ENCODE measurements at regions not wholly inside any gene's neighbourhood (a gene's known extent, or its start where the extent isn't known, plus 50 kb on each side); places are given as distances from the start of the nearest gene placed in this dataset.

DNA sequence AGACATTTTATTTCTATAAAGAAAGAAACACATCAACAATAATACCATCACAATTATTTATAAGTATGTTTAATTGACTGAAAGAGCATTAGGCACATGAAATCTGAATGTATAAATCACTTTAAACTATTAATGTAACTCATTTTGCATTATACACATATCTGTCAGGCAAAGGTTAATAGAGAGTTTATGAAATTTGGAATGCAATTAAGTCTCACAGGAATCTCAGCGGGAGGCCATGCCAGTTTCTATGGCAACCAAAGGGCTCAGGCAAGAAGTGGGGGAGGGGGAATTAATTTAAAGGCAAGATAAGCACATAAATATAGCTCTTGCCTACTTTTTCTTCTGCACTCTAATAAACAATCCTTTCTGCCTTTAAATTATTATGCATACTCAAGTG lies 152.6 kb downstream of the SLC16A9 start:
- H3K9me2 ChIP-seq (replicated peaks; ENCODE audit: low read length), result no peaks in the 10 kb centered on the region
- BruUV-seq (replicated peaks), result no TSS peak
- H3K9me3 ChIP-seq (ENCODE audit: low read length), result no peaks in the 10 kb centered on the region
- H3K27ac ChIP-seq (ENCODE audit: low read length), result no peak overlapping the region
- H2AFZ ChIP-seq (ENCODE audit: low read length), result no peak overlapping the region
- DNase-seq (no peak), ATAC-seq (no peak)
- intact Hi-C loops (cut with micrococcal nuclease), result no loop called here
- ChIA-PET POLR2A (ENCODE audit: unreplicated experiment) (no interaction called here), CTCF (no interaction called here)
- H3F3A ChIP-seq (ENCODE audit: low read length, unreplicated experiment), result no peaks in the 10 kb centered on the region
- H3K27me3 ChIP-seq (ENCODE audit: low read length), result no peaks in the 10 kb centered on the region
- TF ChIP-seq EZH2 (IDR thresholded peaks at IDR 0.05; ENCODE audit: low read length, unreplicated experiment), result no peak
- TF ChIP-seq, protein P1, sequence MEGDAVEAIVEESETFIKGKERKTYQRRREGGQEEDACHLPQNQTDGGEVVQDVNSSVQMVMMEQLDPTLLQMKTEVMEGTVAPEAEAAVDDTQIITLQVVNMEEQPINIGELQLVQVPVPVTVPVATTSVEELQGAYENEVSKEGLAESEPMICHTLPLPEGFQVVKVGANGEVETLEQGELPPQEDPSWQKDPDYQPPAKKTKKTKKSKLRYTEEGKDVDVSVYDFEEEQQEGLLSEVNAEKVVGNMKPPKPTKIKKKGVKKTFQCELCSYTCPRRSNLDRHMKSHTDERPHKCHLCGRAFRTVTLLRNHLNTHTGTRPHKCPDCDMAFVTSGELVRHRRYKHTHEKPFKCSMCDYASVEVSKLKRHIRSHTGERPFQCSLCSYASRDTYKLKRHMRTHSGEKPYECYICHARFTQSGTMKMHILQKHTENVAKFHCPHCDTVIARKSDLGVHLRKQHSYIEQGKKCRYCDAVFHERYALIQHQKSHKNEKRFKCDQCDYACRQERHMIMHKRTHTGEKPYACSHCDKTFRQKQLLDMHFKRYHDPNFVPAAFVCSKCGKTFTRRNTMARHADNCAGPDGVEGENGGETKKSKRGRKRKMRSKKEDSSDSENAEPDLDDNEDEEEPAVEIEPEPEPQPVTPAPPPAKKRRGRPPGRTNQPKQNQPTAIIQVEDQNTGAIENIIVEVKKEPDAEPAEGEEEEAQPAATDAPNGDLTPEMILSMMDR (conservative IDR thresholded peaks at IDR 0.05; ENCODE audit: low read depth, low read length), result no peak
- no peak for TF ChIP-seq EZH2phosphoT487 (IDR thresholded peaks at IDR 0.05; ENCODE audit: borderline replicate concordance, low read length)
- H3K79me2 ChIP-seq (ENCODE audit: low read length), result no peaks in the 10 kb centered on the region
- H3K4me2 ChIP-seq (ENCODE audit: low read length), result no peak overlapping the region
- H3K4me3 ChIP-seq (ENCODE audit: low read length), result no peak overlapping the region
- no peaks in the 10 kb centered on the region for H3K36me3 ChIP-seq (ENCODE audit: low read depth, low read length)
- no peaks in the 10 kb centered on the region for H4K20me1 ChIP-seq (ENCODE audit: low read length)
- 0 out of 2 replicates have a peak, but pooled peaks cover 6% of the 10 kb centered on the region for H3K4me1 ChIP-seq (ENCODE audit: insufficient read depth, low read length)
- no peak overlapping the region for H3K9ac ChIP-seq (ENCODE audit: low read length)

DNA sequence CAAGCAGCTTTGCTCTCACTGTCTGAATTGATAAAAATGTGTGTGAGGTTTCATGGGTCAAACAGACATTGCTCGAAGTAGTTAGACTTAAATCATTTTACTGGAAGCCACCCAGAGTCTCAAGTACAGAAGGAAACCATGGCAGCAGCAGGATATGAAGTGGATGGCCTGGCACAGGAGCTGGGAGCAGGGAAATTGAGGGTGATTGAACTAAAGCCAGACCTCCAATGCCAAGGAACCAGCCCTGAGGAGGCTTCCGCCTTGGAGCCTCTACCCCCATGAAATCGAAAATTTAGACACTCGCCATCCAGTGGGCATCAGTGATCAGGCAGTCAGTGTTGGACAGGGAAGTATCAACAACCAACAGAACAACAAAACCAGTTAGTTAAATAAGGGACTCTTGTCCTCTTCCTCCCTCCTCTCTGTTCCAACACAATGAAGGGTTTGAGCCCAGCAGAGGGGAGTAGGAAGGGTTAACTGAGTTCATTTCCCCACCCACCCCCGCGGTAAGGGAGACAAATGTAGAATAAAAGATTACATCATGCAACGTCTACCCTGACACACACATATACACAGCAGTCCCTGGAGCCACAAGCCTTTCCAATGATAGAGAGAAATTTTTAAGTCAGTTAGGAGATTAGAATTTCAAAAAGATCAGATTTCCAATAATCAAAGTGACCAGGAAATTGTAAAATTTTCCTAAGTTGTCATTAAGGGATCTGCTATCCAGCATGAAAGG lies 156.3 kb downstream of the SLC16A9 start:
- no peaks in the 10 kb centered on the region for H3K79me2 ChIP-seq (ENCODE audit: low read length)
- no peak overlapping the region for H3K4me3 ChIP-seq (ENCODE audit: low read length)
- intact Hi-C loops (cut with micrococcal nuclease), result no loop called here
- no peak overlapping the region for H3K4me2 ChIP-seq (ENCODE audit: low read length)
- no peak overlapping the region for H2AFZ ChIP-seq (ENCODE audit: low read length)
- BruUV-seq (replicated peaks), result no TSS peak
- no peaks in the 10 kb centered on the region for H3K4me1 ChIP-seq (ENCODE audit: insufficient read depth, low read length)
- H3K36me3 ChIP-seq (ENCODE audit: low read depth, low read length), result no peaks in the 10 kb centered on the region
- POLR2A ChIA-PET (ENCODE audit: unreplicated experiment), result no interaction called here
- H3K27me3 ChIP-seq (ENCODE audit: low read length), result no peaks in the 10 kb centered on the region
- no peaks in the 10 kb centered on the region for H3K9me3 ChIP-seq (ENCODE audit: low read length)
- DNase-seq (no peak), ATAC-seq (no peak)
- H3K9ac ChIP-seq (ENCODE audit: low read length), result no peak overlapping the region
- CTCF ChIA-PET, result no interaction called here
- H3K27ac ChIP-seq (ENCODE audit: low read length), result no peak overlapping the region
- H3K9me2 ChIP-seq (replicated peaks; ENCODE audit: low read length), result no peaks in the 10 kb centered on the region
- no peaks in the 10 kb centered on the region for H3F3A ChIP-seq (ENCODE audit: low read length, unreplicated experiment)
- TF ChIP-seq, protein P1 (conservative IDR thresholded peaks at IDR 0.05; ENCODE audit: low read depth, low read length), result no peak
- TF ChIP-seq EZH2 (IDR thresholded peaks at IDR 0.05; ENCODE audit: low read length, unreplicated experiment) (no peak), EZH2phosphoT487 (IDR thresholded peaks at IDR 0.05; ENCODE audit: borderline replicate concordance, low read length) (no peak)
- no peaks in the 10 kb centered on the region for H4K20me1 ChIP-seq (ENCODE audit: low read length)

DNA sequence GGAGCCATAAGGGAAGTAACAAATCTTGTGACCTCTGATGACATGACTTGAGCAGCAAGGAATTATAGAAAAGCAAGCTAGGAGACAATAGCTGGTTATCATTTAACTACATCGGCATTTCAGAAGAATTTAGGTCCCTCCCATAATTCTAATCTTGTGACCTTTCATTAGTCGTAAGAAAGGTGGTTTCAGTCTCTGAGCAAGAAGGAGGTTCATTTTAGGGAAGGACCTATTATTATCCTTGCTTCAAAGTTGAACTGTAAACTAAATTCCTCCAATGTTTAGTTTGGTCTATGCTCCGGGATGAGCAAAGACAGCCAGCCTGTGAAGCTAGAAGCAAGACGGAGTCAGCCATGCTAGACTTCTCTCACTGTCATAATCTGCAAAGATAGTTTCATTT lies 159.6 kb downstream of the SLC16A9 start:
- Histone ChIP-seq H3K36me3 (ENCODE audit: low read depth, low read length) (no peaks in the 10 kb centered on the region), H3K27ac (ENCODE audit: low read length) (no peak overlapping the region), H4K20me1 (ENCODE audit: low read length) (no peaks in the 10 kb centered on the region), H2AFZ (ENCODE audit: low read length) (no peak overlapping the region), H3K4me2 (ENCODE audit: low read length) (no peak overlapping the region), H3K4me3 (ENCODE audit: low read length) (no peak overlapping the region), H3K9ac (ENCODE audit: low read length) (no peak overlapping the region), H3F3A (ENCODE audit: low read length, unreplicated experiment) (no peaks in the 10 kb centered on the region), H3K79me2 (ENCODE audit: low read length) (no peaks in the 10 kb centered on the region), H3K9me3 (ENCODE audit: low read length) (no peaks in the 10 kb centered on the region), H3K4me1 (ENCODE audit: insufficient read depth, low read length) (no peaks in the 10 kb centered on the region), H3K9me2 (replicated peaks; ENCODE audit: low read length) (no peaks in the 10 kb centered on the region), H3K27me3 (ENCODE audit: low read length) (peaks cover under 1% of the 10 kb centered on the region; the same call in 1 of the 2 replicates)
- ChIA-PET POLR2A (ENCODE audit: unreplicated experiment) (no interaction called here), CTCF (no interaction called here)
- ATAC-seq (no peak), DNase-seq (no peak)
- intact Hi-C loops (cut with micrococcal nuclease), result no loop called here
- no TSS peak for BruUV-seq (replicated peaks)
- no peak for TF ChIP-seq EZH2 (IDR thresholded peaks at IDR 0.05; ENCODE audit: low read length, unreplicated experiment)
- TF ChIP-seq, protein P1 (conservative IDR thresholded peaks at IDR 0.05; ENCODE audit: low read depth, low read length), result no peak
- TF ChIP-seq EZH2phosphoT487 (IDR thresholded peaks at IDR 0.05; ENCODE audit: borderline replicate concordance, low read length), result no peak
